GM21447 (cell line): ENCODE measurements at regions not wholly inside any gene's neighbourhood (a gene's known extent, or its start where the extent isn't known, plus 50 kb on each side); places are given as distances from the start of the nearest gene placed in this dataset.

Experiments used
- ATAC-seq: cut with Tn5 transposase; IDR thresholded peaks from one replicate; pipeline ENCODE4 v1.9.1; 2021; ENCODE audit not compliant: unreplicated experiment

DNA sequence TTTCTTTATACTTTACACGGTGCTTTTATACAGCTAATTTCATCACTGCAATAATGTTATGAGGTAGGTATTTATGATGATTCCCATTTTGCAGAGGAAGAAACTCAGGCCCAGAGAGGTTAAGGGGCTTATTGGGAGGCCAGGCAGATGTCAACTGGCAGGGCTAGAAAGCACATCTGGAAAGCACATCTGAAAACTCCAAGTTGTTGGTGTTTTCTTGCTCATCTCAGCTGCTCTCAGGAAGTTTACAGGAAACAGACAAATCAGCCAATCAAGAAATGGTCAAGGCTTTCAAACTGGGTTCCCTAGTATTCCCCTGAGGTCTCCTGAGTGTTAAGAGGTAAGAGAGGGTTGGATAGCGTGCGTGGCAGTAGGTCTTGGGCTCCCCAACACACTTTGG lies 124.1 kb upstream of the MED13L start:
- ATAC-seq, result no peak

- ATAC-seq, result no peak
Observed at GRCh38 chr12:116402163-116402939, 124.9 kb upstream of the MED13L start.

DNA sequence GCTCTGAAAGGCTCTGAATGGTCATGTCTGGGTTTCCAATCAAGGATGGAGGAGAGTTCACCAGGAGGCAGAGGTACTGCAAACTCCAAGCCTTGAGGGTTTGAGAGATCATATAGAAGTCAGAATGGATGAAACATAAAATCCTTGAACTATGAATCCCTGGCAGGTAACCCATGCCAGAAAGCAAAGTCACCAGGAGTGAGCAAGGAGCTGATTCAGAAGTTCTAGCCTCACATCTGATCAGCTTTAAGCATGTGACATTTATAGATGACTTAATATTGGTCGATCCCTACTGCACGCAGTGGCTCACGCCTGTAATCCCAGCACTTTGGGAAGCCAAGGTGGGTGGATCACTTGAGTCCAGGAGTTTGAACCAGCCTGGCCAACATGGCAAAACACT lies 126.1 kb upstream of the MED13L start:
- ATAC-seq, result no peak

DNA sequence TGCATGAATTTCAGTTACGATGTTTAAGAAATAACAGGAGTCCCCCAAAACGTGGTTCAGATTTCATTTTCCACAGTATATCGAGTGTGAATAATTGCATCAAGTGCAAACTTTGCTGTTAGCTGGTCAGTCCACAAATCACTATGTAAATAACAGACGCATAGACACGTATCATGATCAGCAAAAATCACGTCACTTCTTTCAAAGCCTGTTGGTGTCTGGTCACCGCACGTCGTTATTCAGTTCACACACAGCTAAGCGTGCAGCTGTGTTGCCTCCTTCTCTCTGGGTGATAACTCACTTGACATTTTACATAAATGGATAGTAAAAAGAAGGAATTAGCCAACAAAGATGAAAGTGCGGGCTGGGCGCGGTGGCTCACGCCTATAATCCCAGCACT lies 126.8 kb upstream of the MED13L start:
- no peak for ATAC-seq

DNA sequence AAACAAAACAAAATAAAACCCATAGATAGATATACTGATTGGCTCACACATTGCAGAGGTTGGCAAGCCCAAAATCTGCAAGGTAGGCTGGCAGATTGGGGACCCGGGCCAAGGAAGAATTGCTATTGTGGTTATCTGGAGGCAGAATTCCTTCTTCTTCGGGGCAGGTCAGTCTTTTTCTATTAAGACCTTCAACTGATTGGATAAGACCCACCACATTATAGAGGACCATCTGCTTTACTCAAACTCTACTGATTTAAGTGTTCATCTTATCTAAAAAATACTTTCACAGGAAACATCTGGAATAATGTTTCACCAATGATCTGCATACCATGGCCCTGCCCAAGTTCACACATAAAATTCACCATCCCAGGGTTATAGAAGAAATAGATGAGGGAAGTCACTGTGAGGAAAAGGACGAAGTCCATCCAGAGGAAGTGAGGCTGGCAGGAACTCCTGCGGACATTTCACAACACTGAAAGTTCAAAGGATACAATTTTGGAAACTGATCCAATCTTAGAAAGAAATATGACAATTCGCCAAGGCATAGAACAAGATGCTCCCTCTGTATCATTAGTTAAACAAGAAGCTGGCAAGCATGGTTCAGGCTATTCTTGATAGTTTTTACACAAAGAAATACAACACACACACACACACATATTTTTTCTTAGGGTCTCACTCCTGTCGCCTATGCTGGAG lies 127.6 kb upstream of the MED13L start:
- no peak for ATAC-seq

DNA sequence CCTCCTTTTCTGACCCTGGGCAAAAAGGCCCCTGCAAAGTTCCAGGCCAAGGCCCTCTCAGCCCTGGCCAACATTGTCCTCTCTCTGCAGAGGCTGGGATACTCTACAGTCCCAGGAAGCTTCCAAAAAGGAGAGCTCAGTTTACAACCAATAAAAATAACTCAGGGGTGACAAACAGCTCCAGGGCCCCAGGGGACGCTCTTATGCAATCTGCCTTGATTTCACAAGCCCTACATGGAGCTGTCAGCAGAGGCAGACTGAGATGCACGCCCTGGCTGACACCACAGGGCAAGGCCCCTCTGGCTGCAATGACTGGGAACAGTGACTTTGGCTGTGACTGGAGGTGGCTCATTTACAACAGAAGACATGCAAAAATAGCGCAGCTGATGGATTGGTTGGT lies 129.0 kb upstream of the MED13L start:
- ATAC-seq, result no peak

DNA sequence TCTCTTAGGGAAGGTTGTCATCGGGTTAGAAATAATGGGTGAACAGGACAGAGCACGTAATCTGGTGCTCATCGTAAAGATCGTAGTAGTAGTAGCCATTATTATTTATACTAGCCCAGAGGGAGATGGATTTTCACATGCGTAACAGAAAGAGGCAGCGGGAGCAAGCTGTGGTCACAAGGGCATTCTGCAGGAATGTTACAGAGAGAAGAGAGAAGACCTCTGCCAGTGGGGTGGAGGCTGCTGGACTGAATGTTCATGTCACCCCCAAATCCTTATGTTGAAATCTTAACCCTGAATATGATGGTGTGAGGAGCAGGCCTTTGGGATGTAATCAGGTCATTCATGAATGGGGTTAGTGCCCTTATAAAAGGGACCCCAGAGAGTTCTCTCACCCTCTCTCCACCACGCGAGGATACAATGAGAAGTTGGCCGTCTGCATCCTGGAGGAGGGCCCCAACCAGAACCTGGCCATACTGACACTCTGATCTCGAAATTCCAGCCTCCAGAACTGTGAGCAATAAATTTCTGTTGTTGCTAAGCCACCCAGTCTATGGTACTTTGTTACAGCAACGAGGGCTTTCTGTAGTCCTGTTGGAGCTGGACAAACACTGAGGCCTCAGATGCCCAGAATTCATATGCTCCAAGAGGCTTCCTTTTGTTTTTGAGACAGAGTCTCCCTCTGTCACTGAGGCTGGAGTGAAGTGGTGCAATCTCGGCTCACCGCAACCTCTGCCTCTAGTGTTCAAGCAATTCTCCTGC lies 131.2 kb upstream of the MED13L start:
- no peak for ATAC-seq

- no peak for ATAC-seq
Observed at GRCh38 chr12:116411977-116412376, 134.5 kb upstream of the MED13L start.

GRCh38 chr12:116414891-116415290 lies 137.4 kb upstream of the MED13L start:
- no peak for ATAC-seq

DNA sequence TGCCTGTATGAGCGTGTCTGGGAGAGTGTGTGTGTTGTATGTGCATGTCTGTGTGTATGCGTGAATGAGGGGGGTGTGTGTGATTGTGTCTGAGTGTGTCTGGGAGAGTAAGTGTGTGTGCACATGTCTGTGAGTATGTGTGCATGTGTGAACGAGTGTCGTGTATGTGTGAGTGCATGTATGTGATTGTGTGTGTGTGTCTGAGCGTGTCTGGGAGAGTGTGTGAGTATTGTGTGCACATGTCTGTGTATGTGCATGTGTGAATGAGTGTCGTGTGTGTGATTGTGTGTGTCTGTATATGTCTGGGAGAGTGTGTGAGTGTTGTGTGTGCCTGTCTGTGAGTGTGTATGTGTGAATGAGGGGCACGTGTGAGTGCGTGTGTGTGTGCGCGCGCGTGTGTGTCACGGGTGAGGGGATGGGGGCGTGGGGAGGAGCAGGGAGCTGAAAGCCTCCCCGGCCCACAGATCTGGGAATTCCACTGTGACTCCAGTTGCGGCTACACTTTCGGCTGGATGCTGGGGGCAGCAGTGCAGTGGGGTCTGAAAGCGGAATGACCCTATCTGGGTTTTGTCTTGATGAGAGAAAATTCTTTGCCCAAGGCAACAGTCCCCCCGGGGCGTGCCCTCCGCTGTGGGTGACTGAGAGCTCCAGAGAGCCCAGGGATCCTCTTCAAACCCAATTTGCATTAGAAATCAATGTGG lies 138.1 kb upstream of the MED13L start:
- ATAC-seq, result no peak

DNA sequence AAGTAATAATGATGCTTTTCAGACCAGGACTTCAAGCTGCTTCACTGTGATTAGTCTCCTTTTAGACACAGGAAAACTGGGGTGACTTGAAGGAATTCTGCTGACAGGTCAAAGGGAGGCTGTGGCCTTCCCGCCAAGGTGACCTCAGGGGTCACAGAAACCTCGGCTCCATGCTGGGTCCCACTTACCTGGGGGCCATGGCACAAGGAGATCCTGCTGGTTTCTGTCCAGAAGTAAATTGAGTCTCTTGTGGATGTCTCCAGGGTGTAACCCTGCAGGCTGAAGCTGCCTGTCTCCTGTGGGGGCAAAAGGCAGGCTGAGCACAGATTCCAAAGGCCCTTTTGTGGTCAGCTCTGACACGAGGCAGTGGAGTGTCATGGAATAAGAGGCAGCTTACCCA lies 138.7 kb upstream of the MED13L start:
- ATAC-seq, result no peak

GRCh38 chr12:116418551-116418950 lies 140.6 kb upstream of the MAP1LC3B2 start:
- ATAC-seq, result no peak

DNA sequence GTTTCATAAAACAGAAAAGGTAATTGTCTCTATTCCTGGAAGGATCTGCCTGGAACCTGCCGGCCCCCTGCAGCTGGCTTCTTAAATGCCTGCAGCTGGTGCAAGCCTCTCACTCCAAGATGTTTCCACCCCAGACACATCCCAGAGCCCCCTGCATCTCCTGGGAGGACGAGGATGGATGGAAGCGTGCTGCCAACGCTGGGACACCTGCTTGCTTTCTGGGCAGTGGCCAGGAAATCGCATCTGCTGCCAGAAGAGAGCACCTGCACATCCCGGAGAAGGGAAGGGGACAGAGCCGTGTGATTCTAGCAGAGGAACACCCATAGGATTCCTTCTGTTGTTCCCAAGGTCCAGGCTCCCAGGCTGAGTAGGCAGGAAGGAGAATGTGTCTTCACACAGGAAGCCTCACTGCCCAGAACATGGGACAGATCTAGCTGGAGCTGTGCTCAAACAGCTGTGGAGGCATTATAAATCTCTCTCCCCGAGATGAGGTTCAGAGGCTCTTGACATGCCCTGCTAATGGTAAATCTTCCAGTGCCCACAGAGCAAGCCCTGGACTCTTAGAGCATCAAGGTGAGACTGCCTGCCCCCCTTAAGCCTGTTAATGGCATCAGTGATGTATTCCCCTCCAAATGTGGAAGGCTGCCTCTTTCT lies 138.8 kb upstream of the MAP1LC3B2 start:
- no peak for ATAC-seq

DNA sequence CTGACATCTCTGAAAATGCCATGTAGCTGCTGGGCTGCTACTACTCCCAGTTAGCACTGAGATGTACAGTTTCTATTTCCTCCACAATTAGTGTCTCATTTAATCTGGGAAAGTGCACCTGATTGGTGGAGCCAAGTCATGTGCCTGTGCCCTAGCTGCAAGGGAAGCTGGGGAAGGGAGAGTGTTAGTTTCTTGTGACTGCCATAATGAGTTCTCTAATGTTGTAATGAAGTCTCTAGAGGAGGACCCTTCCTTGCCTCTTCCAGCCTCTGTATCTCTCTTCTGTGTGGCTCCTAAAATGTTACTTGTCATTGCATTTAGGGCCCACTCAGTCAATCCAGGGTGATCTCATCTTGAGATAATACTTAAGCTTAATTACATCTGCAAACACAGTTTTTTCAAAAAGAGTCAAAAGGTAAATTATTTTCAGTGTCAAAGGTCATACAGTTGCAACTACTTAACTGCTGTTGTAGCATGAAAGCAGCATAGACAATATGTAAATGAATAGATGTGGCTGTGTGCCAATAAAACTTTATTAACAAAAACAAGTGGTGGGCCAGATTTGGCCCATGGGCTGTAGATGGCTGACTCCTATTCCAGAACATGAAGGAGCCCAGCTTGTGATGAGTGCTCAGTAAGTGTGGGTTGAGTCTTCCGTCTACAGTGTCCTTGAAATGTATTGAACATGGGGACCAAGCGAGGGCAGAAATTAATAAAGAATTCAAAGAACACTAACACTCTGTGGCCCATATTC lies 137.2 kb upstream of the MAP1LC3B2 start:
- ATAC-seq, result no peak

DNA sequence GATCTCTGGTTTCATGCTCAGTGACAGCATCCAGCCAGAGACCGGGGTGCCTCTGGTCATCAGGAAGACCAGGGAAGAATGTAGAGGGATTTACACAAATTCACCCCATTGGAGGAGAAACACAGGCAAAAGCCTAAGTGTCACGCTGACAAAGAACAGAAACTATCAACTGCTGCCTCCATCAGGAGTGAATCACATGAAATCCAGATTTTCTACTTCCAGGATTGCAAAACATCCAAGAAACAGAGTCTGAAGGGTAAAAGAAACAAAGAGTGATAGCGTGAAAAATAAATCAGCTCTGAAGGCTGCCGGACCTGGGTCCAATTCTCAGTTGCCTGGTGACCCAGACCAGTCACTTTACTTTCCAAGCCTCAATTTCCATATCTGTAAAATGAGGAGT lies 136.1 kb upstream of the MAP1LC3B2 start:
- ATAC-seq, result no peak

- no peak for ATAC-seq
Observed at GRCh38 chr12:116425256-116426193, 133.7 kb upstream of the MAP1LC3B2 start.

DNA sequence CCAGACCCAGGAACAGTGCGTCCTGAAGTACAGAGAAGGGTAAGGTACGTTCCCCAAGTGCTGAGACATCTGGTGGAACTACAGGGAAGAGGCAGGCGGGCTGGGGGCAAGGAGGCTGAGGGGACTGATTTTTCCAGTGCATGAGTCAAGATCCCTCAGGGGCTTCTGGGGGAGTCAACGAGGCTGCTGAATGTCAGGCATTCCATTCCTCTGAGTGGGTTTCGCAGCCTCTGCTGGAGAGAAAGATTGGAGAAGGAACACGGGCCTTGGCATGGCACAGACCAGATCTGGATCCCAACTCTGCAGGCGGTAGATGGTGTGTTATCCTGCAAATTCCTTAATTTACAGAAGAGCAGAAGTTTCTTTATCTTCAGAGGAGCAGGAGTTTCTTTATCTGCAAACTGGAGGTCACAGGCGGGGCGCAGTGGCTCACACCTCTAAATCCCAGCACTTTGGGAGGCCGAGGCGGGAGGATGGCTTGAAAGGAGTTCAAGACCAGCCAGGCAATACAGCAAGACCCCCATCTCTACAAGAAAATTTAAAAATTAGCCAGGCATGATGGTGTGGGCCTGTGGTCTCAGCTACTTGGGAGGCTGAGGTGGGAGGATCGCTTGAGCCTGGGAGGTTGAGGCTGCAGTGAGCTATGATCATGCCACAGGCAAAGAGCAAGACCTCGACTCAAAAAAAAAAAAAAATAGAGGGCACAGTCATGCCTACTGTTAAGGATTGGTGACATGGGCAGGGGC lies 132.6 kb upstream of the MAP1LC3B2 start:
- no peak for ATAC-seq

DNA sequence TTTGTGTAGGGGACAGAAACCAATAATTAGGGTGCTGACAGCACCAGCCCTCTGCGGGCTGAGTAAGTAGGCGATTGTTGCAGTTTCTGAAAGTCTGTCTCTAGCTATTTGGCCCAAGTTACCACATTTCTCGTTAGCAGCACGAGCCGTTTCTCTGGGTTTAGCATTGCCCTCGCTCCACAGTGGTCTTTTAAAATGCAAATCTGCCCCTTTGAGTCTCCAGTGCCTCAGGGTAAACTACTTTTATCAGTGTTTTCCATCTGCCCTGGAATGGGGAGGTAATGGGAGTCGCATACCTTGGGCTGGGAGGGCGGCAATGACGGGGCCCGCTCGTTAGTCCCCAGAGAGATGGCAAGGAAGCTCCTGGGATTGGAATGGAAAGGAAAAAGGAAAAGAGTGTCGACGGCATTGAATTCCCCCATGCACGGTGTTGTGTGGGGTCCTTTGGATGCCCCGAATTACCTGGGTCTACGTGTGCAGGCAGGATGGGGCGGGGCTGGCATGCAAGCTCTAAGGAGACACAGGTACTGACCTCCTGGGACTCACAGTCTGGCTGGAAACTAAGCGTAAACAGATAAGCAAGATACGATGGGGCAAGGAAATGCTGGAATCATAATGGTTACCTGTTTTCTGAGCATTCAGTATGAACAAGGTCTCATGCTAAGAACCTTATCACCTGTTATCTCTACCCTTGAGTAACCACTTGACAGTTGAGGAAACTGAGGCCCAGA lies 131.8 kb upstream of the MAP1LC3B2 start:
- no peak for ATAC-seq
